ENCODE measurements at regions not wholly inside any gene's neighbourhood (a gene's known extent, or its start where the extent isn't known, plus 50 kb on each side); places are given as distances from the start of the nearest gene placed in this dataset.

DNA sequence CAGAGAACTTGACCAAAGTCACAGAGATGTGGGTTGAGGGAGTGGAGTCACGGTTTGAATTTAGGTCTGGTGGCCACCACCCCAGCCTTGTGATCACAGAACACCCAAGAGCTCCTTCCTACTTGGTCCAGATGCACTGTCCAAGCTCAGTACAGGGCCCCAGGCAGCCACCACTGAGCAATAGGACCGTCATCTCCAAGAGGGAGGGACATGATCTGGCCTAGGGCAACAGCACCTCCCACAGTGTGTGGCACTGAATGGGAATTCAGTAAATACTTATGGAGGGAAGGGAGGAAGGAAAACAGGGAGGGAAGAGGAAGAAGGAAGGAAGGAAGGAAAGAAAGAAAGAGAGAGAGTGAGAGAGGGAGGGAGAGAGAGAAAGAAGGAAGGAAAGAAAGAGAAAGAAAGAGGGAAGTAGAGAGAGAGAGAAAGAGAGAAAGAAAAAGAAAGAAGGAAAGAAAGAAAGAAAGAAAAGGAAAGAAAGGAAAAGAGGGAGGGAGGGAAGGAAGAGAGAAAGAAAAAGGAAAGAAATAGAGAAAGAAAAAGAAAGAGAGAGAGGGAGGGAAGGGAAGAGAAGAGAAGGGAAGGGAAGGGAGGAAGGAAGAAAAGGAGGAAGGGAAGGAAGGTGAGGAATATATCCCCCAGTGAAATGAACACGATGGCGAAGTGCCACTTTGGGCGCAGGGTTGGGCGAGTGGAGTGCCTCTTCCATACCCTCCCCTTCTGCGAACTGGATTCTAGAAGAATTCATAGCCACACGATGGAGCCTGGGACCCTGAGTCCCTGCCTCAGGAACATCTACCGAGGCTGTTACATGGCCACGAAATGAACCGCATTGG is 243.7 kb downstream of the TFAP2C start:
- H3K36me3 ChIP-seq = no peaks in the 10 kb centered on the region
- no peaks in the 10 kb centered on the region for H3K9me3 ChIP-seq
- H3K4me3 ChIP-seq (ENCODE audit: low read depth in 1 of 2, low read length in 1 of 2) = no peak overlapping the region
- H3K4me1 ChIP-seq (ENCODE audit: control insufficient read depth in 1 of 2, insufficient read depth in 1 of 2, low read depth in 1 of 2, low read length in 1 of 2) = no peaks in the 10 kb centered on the region
- no peak for TF ChIP-seq CTCF (IDR thresholded peaks at IDR 0.05)
- H3K27me3 ChIP-seq = no peaks in the 10 kb centered on the region
- H3K27ac ChIP-seq = no peak overlapping the region

GRCh38 chr20:56873836-56874235 is 244.7 kb downstream of the TFAP2C start:
- no peak for TF ChIP-seq CTCF (IDR thresholded peaks at IDR 0.05)
- H3K4me1 ChIP-seq (ENCODE audit: control insufficient read depth in 1 of 2, insufficient read depth in 1 of 2, low read depth in 1 of 2, low read length in 1 of 2) = no peaks in the 10 kb centered on the region
- H3K27me3 ChIP-seq = no peaks in the 10 kb centered on the region
- no peak overlapping the region for H3K27ac ChIP-seq
- H3K4me3 ChIP-seq (ENCODE audit: low read depth in 1 of 2, low read length in 1 of 2) = no peak overlapping the region
- no peaks in the 10 kb centered on the region for H3K9me3 ChIP-seq
- H3K36me3 ChIP-seq = no peaks in the 10 kb centered on the region

GRCh38 chr20:56875052-56875659 is 246.1 kb downstream of the TFAP2C start:
- H3K36me3 ChIP-seq = no peaks in the 10 kb centered on the region
- no peaks in the 10 kb centered on the region for H3K4me1 ChIP-seq (ENCODE audit: control insufficient read depth in 1 of 2, insufficient read depth in 1 of 2, low read depth in 1 of 2, low read length in 1 of 2)
- no peak overlapping the region for H3K4me3 ChIP-seq (ENCODE audit: low read depth in 1 of 2, low read length in 1 of 2)
- H3K27ac ChIP-seq = no peak overlapping the region
- no peaks in the 10 kb centered on the region for H3K9me3 ChIP-seq
- TF ChIP-seq CTCF (IDR thresholded peaks at IDR 0.05) = no peak
- no peaks in the 10 kb centered on the region for H3K27me3 ChIP-seq

- Histone ChIP-seq H3K27me3 (no peaks in the 10 kb centered on the region), H3K27ac (no peak overlapping the region), H3K9me3 (no peaks in the 10 kb centered on the region), H3K4me3 (ENCODE audit: low read depth in 1 of 2, low read length in 1 of 2) (no peak overlapping the region), H3K36me3 (no peaks in the 10 kb centered on the region), H3K4me1 (ENCODE audit: control insufficient read depth in 1 of 2, insufficient read depth in 1 of 2, low read depth in 1 of 2, low read length in 1 of 2) (no peaks in the 10 kb centered on the region)
- no peak for TF ChIP-seq CTCF (IDR thresholded peaks at IDR 0.05)
Measured at GRCh38 chr20:56875803-56876202, 246.7 kb downstream of the TFAP2C start.

DNA sequence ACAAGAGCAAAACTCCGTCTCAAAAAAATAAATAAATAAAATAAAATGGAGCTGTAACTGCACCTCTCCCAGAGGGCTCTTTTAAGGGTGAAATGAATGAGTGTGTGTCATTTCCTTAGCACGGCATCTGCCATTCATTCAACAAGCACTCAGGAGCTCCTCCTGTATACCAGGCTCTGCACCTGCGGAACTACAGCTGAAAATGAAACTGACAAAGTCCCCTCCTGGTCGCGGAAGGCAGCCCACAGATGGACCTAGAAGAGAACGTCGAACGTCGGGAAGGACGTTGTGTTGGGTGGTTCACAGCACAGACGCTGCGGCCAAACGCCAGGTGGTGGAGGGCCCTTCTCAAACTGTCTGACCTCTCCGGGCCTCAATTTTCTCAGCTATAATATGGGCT is 256.4 kb downstream of the TFAP2C start:
- H3K27ac ChIP-seq = no peak overlapping the region
- no peak for TF ChIP-seq CTCF (IDR thresholded peaks at IDR 0.05)
- no peaks in the 10 kb centered on the region for H3K4me1 ChIP-seq (ENCODE audit: control insufficient read depth in 1 of 2, insufficient read depth in 1 of 2, low read depth in 1 of 2, low read length in 1 of 2)
- H3K27me3 ChIP-seq = no peaks in the 10 kb centered on the region
- H3K9me3 ChIP-seq = no peaks in the 10 kb centered on the region
- no peak overlapping the region for H3K4me3 ChIP-seq (ENCODE audit: low read depth in 1 of 2, low read length in 1 of 2)
- H3K36me3 ChIP-seq = no peaks in the 10 kb centered on the region
